ENCODE measurements at regions not wholly inside any gene's neighbourhood (a gene's known extent, or its start where the extent isn't known, plus 50 kb on each side); places are given as distances from the start of the nearest gene placed in this dataset.
A peak's percentile ranks its signal among the peaks of the same experiment; 100 is the strongest.

DNA sequence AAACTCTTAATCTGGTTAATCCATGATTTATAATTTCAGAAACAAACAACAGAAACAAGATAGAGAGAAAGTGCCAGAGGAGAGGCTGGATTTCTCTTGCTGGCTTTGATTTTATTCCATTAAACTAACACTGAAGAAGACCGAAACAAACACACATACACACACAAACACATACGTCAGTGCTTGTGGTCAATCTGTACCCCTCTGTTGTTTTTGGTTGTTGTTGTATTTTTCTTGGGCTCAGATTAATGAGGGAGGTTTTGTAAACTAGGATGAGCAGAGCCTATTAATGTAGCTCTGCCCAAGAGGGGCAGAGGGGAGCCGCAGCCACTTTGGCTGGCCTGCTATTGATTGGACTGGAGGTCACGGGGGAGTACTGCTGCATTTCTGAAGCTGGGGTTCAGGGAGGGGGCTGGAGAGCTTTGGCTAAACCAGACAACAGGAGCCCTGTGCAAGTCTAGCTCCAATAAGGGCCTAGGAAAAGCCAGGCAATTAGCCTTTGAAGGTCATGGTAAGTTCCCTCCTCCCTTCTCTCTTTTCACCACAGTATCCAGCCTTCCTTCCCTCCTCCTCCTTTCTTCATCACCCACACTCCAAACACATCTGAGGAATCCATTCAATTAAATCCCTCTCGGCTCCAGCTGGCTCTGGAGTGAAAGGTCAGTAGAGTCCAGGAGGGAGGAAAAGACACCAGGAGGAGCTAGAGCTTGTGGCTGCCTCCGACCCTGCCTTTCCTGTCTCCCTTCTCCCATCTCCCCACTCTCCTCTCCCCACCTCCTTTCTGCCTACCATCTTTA lies 344.1 kb upstream of the LMO3 start:
- DNase-seq, result no peak

DNA sequence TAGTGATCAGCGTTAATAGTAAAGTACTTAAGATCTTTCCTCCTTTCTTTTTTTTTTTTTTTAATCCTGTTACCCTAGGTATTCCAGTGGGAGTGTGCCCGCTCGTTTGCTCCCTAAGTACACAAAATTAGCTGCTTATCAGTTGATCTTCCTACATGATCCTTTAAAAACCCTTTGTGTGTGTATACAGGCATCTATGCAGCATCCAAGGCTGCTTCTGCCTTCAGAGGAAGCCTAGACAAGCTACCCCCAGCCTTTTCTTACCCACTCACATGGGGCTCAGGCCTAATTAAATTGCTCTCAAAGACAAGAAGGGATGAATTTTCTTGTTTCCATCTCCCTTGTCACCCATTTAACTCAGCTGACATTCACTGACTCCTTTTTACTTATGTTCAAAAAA lies 343.4 kb upstream of the LMO3 start:
- no peak for DNase-seq

DNA sequence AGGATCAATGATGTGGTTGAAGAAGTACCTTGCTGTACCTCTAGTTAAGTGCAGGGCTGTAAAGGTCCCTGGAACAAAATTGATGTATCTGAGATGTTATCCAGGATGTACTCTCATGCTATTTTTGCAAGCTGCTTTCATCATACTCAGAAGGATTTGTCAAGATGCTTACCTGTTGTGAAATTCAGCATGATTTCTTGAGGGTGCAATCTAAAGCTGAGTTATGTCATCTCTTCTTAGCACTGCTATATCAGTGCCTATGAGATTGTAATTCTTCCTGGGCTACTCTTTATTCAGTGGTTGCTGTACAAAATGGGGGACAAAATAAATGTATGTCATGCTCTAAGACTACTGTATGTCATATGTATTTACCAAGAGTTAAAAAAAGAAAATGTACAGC lies 340.7 kb upstream of the LMO3 start:
- no peak for DNase-seq

DNA sequence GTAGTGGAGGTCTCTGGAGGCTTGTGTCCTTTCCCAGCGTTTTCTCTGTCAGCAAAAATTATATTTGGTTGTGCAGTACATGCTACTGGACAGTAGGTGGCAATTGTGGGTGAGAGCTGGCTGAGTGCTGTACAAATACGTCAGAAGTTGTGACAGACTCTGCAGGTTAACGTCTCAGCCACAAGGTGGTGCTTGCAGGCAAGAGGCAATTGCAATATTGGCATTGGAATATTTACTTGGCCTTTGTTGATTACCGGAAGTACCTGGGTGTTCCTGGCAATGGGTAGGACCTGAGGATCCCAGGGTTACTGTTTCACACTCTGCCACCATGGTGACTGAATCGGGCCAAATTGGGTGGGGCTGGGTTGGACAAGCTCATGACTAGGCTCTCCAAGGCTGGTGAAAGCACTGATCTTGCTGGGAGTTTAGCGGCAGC lies 333.9 kb upstream of the LMO3 start:
- peak; percentile 11 for DNase-seq

DNA sequence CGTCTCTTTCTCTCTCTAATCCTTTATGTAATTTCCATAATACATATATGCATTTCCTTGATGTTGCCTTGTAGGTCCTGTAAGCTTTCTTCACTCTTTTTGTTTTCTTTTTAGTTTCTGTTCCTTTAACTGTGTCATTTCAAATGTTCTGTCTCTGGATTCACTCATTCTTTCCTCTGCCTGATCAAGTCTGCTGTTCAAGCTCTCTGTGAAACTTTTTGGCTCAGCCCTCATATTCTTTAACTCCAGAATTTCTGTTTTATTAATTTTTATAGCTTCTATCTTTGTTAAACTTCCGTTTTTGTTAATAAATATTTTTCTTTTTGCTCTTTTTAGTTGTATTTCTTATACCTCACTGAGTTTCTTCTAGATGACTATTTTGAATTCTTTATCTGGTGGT lies 321.3 kb upstream of the LMO3 start:
- no peak for DNase-seq

DNA sequence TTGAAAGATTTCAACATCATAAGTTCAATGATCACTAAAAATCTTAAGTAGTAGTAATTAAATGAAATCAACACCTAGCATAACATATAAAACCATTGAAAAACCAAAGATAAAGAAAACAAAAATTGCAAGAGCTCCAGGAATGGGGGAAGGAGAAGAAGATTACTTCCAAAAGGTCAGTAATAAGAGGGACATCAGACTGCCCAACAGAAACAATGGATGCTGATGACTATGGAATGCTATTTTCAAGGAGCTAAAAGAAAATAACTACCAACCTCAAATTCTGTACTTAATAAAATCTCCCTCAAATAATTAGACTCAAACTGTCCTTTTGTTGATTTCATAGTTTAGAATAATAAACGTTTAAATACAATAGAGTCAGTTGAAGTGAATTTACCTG lies 314.5 kb upstream of the LMO3 start:
- no peak for DNase-seq

DNA sequence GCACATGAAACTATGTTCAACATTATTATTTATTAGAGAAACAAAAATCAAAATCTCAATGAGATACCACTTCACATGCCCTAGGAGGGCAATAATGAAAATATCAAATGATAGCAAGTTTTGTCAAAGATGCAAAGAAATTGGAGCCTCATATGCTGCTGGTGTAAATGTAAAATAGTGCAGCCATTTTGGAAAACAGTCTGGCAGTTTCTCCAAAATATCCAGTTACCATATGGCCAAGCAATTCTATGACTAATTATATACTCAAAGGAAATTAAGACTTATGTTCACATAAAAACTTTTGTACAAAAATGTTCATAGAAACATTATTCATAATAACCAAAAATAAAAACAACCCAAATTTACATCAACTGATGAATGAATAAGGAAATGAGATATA lies 313.6 kb upstream of the LMO3 start:
- DNase-seq, result no peak

DNA sequence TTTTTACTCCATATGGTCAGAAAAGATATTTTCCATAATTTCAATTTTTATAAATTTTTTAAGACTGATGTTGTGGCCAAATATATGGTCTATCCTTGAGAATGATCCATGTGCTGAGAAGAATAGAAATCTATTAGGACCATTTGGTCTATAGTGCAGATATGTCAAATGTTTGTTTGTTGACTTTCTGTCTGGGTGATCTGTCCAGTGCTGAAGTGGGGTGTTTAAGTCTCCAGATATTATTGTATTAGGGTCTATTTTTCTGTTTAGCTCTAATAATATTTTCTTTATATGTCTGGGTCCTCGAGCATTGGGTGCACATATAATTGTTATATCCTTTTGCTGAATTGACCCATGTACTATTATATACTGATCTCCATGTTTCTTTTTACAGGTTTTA lies 308.9 kb upstream of the LMO3 start:
- no peak for DNase-seq

DNA sequence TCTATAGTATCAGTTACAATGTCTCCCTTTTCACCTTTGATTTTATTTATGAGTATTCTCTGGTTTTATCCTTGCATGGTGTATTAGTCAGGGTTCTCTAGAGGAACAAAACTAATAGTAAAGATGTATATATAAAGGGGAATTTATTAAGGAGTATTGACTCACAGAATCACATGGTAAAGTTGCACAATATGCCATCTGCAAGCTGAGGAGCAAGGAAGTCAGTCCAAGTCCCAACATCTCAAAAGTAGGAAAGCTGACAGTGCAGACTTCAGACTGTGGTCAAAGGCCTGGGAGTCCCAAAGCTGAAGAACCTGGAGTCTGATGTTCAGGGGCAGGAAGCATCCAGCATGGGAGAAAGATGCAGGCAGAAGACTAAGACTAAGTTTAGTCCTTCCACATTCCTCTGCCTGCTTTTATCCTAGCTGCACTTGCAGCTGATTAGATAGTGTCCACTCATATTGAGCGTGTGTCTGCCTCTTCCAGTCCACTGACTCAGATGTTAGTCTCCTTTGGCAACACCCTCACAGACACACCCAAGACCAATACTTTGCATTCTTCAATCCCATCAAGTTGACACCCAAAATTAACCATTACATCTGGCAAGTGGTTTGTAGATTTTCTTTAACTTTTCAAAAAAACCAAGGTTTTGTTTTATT lies 308.0 kb upstream of the LMO3 start:
- DNase-seq, result no peak

DNA sequence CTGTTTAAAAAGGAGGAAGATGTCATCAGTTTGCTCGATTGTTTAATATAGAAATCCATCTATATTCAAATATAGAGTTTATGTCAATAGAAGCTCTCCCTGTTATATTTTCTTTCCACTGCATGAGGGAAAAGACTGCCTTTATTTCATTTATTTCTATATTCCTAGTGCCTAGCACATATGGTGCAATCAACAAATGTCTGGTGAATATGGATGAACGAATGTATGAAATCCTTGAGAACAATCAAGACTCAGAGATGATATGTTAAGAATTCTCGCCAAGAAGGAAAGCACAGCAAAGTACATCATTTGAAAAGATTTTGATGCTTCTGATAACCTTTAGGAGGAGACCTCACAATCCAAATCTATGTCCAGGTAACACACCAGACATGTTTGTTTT lies 296.0 kb upstream of the LMO3 start:
- no peak for DNase-seq

DNA sequence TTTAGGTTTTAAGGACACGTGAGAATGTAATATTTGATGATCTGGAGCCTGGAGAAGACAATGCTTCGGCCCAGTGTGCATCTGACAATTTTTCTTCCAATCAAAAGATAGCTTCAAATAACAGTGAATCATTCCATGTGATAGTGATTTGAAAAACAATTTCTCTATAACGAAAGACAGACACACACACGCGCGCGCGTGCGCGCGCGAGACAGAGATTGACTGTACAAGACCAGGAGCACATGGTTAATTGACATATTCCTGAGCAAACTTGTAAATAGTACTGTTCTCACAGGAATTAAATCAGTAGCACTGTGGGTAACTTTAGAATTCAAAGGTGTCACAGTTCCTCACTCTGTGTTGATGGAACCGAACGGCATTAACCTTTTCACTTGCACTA lies 287.5 kb upstream of the LMO3 start:
- DNase-seq, result no peak

DNA sequence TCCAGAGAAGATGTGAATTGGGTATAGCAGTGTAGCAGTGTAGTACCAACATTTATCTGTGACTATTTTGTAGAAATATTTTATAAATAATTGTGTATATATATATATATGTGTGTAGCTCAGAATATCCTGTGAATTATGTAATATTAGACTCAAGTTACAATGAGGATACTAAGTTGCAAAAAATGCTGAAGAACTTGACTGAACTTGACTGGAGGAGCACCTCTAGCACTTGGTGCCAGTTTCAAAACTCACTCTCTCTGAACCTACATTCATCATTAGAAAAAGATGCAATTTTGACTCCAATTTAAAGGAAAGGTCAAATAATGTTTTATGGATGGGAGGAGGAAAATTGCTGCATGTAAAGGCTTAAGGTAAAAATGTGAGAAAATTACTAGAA lies 285.7 kb upstream of the LMO3 start:
- DNase-seq, result no peak

DNA sequence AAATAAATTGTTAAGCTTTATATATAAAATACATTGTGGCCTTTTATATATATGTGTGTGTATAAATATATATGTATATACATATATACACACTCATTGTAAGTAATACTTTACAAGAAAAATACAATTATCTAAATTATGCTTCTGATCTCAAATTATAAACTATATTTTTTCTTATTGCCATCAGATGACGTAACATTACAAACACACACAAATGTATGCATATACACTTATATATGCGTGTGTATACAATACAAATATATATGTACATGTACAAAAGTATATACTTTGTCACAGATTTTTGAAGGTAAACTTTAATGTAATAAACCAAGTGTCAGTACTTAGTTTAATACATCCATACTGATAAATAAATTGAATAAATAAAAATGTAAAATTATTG lies 278.9 kb upstream of the LMO3 start:
- no peak for DNase-seq

DNA sequence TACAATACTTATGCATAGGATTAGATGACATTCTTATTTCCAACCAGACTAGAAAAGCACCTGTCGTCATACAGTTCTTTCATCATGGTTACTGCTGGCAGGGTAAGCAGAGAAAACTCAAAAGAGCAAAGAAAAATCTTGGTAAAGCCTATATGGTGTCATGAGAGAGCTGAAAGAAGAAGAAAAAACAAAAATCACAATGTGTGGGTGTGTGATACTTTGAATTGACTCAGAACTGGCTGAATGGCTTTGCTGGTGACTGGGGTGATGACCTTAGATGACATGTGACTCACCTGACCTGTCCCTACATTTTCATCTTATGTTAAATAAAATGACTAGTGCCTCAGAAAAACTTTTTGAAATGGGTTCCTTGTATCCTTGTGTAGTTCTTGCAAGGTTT lies 278.1 kb upstream of the LMO3 start:
- DNase-seq, result no peak

DNA sequence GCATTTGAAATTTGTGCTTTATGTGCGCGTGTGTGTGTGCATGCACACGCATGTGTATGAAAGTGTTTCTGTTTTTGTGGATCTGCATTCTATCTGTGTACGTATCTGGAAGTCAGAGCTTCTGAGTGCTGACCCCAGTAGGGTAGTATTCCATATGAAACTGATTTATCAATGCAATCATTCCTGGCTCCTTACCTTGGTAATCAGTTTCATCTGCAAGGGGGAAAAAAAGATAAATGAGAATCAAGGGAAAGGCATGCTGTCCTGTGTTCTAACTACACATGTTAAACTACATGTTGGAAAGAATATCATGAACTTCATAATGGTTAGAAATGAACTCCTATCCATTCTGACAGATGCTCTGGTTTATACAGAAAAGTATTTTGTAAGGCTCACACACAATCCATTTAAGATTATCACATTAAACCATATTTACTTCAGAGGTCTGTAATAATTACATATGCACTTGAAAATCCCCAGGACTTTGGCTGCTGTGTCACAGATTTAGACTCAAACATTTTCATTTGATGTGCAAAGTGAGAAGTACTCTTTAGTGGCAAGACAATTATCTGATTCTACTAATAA lies 276.1 kb upstream of the LMO3 start:
- no peak for DNase-seq

DNA sequence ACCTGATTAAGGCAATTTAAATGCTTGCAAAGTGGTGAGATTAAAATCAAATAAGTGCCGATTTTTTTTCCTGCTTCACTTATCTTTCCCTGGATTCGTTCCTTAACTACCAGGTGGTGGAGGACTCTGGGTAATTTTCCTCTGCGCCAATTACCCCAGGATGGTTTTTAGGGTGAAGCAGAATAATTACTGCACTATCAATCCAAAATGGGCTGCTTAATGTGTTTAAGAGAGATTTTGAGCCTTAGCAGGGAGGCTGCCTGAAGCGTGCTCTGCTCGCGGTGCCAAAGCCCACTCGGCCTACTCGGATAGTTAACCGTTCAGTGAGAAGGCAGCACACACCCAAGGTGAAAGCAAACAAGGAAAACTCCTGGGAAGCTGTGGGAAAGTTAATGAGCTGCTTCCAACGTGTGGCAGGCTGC lies 274.9 kb upstream of the LMO3 start:
- DNase-seq, result no peak

DNA sequence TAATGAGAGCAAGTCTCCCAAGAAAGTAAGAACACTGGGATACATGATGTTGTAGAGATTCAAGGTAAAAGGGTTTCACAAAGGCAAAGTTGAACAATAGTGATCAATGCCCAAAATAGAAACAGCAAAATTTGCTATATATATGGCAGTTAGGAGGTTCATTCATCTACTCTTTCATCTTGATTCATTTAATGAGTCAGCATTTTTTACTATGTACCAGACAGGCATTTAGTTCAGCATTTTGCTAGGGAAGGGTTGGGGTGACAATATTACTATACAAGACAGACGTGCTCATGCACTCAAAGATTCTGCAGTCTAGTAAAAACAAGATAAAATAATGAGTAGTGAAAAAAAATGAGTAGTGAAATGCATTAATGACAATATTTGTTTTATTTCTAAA lies 264.9 kb upstream of the LMO3 start:
- DNase-seq, result no peak

DNA sequence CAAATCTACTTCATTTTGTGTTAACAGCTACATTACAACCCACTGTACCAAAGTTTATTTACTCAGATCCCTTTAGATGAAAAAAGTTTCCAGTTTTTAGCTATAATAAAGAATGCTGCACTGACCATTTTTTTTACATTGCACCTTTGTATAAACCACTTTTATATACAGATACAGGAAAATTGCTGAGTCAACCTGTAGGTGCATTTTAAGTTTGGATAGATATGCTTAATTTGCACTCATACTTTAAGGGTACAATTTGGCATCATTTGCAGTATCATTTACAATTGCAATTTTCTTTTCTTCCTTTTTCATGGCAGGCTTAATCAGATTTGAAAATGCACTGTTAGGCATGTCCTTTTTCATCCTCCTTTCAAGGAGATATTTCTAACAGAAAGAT lies 257.8 kb upstream of the LMO3 start:
- DNase-seq, result no peak

DNA sequence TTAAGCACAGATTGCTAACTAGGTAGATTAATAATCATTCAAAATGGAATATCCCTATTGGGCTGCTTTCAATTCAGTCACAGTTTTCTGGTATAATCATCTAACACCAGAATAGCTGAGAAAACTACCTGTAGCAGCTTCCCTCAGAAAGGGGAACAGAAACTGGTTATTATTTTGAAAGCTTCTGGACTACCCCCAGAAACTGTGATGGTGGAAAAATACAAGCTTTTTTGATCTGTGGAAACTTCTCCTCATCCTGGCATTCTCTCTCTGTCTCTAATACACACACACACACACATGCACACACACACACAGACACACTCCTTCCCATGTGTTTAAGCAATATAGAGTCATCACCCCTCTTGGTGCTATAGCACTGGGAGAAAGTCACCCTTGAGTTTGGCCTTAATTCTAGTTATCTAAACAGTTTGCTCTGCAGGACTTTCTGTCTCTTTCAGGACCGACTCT lies 251.5 kb upstream of the LMO3 start:
- DNase-seq, result no peak

DNA sequence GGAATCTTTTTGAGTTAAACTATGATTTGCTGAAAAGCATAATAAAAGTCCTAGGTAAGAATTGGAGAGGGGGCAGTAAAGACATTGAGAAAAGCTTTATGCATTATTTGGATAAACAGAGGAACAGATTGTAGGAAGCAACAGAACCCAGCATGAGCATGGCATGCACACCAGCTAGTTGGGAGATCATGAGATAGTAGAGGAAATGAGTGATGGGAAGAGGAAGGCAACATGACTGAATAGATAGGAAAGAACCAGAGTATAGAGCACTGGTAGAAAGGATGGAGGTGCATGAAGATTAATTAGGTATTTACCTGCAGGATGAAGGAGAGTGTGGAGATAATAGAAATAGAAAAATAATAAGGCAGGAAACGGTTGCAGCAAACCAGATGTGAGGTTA lies 248.5 kb upstream of the LMO3 start:
- DNase-seq, result no peak

DNA sequence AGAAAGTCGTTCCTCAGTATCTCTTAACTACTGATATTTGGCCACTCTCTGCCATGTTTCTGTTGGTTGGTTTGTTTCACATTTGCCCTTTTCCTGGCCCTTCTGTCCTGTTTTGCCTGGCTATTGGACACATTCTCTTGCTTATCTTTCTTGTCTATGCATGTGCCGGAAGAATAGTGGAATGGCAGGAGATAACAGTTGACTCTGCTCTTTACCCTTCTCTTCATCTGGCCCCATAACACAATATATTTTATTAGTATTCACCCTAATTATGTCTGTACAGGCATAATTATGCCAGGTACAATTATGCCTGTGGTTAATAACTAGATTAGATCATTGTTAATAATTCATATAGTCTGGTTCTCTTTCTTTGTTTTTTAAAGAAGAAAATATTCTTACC lies 243.5 kb upstream of the LMO3 start:
- no peak for DNase-seq

DNA sequence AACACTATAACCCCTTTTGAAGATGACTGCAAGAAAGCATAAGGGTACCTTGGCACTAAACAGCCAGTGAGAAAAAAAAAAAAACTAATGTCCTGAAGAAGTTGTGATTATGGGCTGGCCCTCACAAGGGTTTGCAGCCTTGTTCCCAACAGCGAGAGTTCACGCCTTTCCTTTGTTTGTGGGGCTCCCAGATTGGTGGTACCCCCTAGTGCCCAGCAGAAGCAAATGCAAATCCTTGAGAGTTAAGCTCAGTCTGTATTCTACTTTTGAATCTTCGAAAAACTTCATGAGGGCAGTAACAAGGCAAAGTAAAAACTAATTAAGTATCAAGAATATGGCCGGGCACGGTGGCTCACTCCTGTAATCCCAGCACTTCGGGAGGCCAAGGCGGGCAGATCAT lies 238.9 kb upstream of the LMO3 start:
- no peak for DNase-seq

DNA sequence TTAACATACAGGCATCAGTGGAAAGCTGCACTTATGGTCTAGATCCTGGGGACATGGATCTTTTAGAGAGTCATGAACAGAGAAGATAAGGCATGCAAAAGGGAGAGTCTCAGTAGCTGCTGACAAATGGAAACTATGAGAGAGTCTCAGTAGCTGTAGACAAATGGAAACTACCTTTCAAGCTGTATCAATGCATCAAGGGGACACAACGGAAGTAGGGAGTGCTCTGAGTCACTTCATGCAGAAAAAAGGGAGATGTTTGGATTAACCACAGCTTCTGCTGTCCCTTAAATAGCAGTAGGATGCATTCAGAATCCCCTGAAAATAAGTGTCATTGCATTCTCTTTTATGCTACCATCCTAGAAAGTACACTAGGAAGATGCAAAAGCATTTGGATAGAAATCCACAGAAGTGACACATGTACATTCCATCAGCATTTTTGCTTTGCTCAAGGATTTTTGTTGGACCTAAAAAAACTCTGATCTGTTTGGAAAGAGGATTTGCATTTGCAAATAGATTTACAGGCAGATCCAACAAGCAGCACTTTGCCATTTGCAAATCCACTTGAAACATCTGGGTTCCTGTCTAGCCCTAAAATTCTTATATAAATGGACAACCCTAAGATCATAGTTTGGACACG lies 227.5 kb upstream of the LMO3 start:
- no peak for DNase-seq

DNA sequence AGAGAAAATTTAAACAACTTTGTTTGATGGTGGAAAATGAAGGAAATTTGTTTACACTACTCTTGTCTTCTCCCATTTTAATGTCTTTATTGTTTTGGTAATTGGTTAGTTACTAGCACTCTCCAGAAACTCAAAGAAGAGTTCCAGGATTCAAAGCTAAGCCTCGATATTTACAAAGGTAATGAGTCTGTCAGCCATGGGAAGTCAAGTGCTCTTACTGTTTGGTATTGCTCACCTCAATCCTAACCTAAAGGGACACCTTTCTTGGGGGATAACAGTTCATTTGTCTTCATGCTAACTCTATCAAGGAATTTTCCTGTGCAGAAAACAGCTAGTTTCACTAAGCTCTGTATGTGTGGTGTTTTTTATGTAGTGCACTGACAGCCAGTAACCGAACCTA lies 222.9 kb upstream of the LMO3 start:
- no peak for DNase-seq

Data from stimulated activated CD4-positive, alpha-beta T cell treated with anti-CD3 and anti-CD28 coated beads, Interleukin-15, amount 100 ng/mL, for 24 hours (primary cell).